Suprapubic skin (tissue), 4 donors: ENCODE measurements at regions not wholly inside any gene's neighbourhood (a gene's known extent, or its start where the extent isn't known, plus 50 kb on each side); places are given as distances from the start of the nearest gene placed in this dataset.

Experiments used
- DNase-seq, 2 donors: peaks; one replicate each; pipeline ENCODE4 v3.0.0-alpha.2; 2019; ENCODE audit warnings: low spot score in 2 of 2
- H3K27ac ChIP-seq: fragments of 200-600 bp; sonication (generic); one replicate; pipeline ENCODE4 v1.5.1; 2019
- H3K27me3 ChIP-seq: fragments of 200-600 bp; sonication (generic); one replicate; pipeline ENCODE4 v1.5.1; 2019
- H3K36me3 ChIP-seq: fragments of 200-600 bp; sonication (generic); one replicate; pipeline ENCODE4 v1.5.1; 2019
- H3K4me1 ChIP-seq: fragments of 200-600 bp; sonication (generic); one replicate; pipeline ENCODE4 v1.5.1; 2019
- H3K4me3 ChIP-seq: fragments of 200-600 bp; sonication (generic); one replicate; pipeline ENCODE4 v1.5.1; 2019; ENCODE audit warnings: mild to moderate bottlenecking
- H3K9me3 ChIP-seq: fragments of 200-600 bp; sonication (generic); one replicate; pipeline ENCODE4 v1.5.1; 2019
- CTCF ChIP-seq, 2 donors: fragments of 200-600 bp in 1 of 2; fragments of 450-650 bp in 1 of 2; sonication (generic) in 1 of 2; IDR thresholded peaks; one replicate each; pipeline ENCODE4 v1.5.1; 2016 to 2019; ENCODE audit warnings: antibody characterized with exemption in 2 of 2, mild to moderate bottlenecking in 1 of 2, moderate library complexity in 1 of 2
- EP300 ChIP-seq: sonication (generic); formaldehyde crosslinking; IDR thresholded peaks from one replicate; pipeline ENCODE4 v1.6.1; 2017; ENCODE audit warnings: antibody characterized with exemption
- POLR2A ChIP-seq, 2 donors: fragments of 450-650 bp; IDR thresholded peaks; one replicate each; pipeline ENCODE4 v1.6.1; 2017; ENCODE audit warnings: antibody characterized with exemption in 2 of 2, mild to moderate bottlenecking in 2 of 2, moderate library complexity in 2 of 2
- POLR2AphosphoS5 ChIP-seq, 3 donors: sonication (generic); formaldehyde crosslinking; IDR thresholded peaks; one replicate each; pipeline ENCODE4 v1.6.1; 2017; ENCODE audit warnings: antibody characterized with exemption in 3 of 3
- WGBS: methylation state at CpG from one replicate; pipeline ENCODE4 v1.1.5; 2018; 5-methylcytosine and 5-hydroxymethylcytosine counted together

DNA sequence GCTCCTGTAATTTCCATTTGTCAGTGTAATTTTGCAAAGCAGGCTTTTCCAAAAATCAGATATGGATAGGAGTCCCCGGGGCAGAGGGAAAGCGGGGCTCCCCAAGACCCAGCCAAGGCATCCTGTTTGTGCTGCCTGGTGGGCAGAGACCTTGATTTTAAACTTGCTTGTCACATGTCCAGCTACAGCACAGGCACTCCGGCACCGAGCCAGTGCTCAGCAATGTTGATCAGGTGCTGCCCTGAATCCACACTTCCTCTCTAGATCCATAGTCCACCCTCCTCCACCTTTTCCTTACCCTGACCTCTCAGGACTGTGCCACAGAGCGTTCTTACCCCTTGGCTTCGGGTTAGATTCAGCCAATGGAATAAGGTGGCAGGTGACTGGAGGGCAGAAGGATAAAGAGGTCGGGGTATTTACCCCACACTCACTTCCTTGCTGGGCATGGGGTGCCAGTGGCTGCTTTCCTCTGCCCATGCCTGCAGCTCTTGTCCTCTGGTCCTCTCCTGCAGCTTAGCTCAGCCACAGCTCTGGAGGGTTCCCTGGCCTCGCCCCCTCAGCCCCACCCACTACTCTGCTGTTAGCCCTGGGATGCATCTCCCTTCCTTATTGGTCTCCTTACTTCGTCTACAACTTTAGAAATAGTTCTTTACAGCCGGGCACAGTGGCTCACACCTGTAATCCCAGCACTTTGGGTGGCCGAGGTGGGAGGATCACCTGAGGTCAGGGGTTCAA is 80.1 kb downstream of the IRF2BPL start:
- Histone ChIP-seq H3K4me3 (no peak overlapping the region), H3K27me3 (no peaks in the 10 kb centered on the region), H3K27ac (peak overlapping the region; percentile 68), H3K36me3 (no peaks in the 10 kb centered on the region), H3K4me1 (peaks cover 47% of the 10 kb centered on the region), H3K9me3 (no peaks in the 10 kb centered on the region)
- no peak for DNase-seq
- TF ChIP-seq EP300: no peak
- no peak for TF ChIP-seq POLR2AphosphoS5 (IDR thresholded peaks at IDR 0.05)
- no peak for TF ChIP-seq CTCF (IDR thresholded peaks at IDR 0.05)
- TF ChIP-seq POLR2A (IDR thresholded peaks at IDR 0.05): no peak
- WGBS: 70% methylated on average over 10 of the region's 11 CpGs

DNA sequence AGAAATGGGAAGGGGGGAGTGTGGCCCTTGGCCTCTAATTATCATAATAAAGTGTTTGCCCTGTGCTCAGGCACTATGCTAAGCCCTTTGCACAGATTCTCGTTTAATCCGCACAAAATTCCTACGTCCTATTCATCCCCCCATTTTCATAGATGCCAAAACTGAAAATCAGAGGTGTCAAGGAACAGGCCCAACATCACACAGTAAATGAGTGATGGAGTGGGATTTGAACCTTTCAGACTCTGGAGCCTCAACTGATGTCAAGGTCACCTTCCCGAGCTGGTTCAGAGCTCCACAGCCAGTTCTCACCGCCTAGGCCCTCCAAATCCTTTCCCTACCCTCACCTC is 80.7 kb downstream of the IRF2BPL start:
- Histone ChIP-seq H3K4me1 (peaks cover 43% of the 10 kb centered on the region), H3K36me3 (no peaks in the 10 kb centered on the region), H3K27me3 (no peaks in the 10 kb centered on the region), H3K9me3 (no peaks in the 10 kb centered on the region), H3K4me3 (peak overlapping the region; percentile 4), H3K27ac (peak overlapping the region; percentile 68)
- WGBS: 42% methylated on average over 5 of the region's 5 CpGs
- TF ChIP-seq POLR2AphosphoS5 (IDR thresholded peaks at IDR 0.05) (no peak), CTCF (IDR thresholded peaks at IDR 0.05) (no peak), EP300 (no peak), POLR2A (IDR thresholded peaks at IDR 0.05) (no peak)
- DNase-seq: no peak

DNA sequence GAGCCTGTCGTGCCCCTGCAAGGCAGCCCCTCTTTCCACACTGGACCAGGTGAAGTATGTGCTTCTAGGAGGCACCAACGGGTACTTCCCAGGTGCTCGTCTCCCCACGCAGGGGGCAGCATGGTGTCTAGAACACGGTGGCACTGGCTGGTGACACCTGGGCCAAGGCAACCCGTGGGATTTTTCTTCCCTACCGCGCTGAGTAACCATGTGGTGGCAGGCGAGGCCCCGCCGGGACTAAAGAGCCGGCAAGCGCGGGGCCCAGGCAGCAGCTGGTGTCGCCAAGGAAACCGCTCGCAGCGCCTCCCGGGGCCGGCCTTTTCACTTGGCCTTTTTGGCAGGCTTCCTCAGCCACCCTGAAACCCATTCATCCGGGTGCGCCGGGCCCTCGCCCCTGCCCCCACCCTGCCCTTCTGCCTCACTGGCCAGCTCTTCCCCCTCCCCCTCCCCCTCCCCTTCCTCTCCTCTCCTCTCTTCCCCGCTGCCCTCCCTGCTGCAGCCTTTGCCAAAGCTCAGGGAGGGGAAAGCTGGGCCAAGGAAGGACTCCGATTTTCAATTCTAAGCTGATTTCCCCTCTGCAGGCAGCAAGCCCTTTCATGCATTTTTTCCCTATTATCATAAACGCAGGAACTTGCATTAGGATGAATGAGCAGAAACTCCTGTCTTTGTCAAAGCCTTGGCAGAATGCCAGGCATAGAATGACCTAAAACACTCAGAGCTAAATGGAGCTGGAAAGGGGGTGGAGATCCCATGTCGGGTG is 81.2 kb downstream of the IRF2BPL start:
- Histone ChIP-seq H3K27ac (peak overlapping the region; percentile 68), H3K4me3 (peak overlapping the region; percentile 4), H3K9me3 (no peaks in the 10 kb centered on the region), H3K4me1 (peaks cover 43% of the 10 kb centered on the region), H3K27me3 (no peaks in the 10 kb centered on the region), H3K36me3 (no peaks in the 10 kb centered on the region)
- whole genome bisulfite sequencing: 4% methylated on average over 27 of the region's 28 CpGs
- DNase-seq: peak; percentile 91 to 93
- TF ChIP-seq POLR2AphosphoS5 (IDR thresholded peaks at IDR 0.05) (peak in 1 of 3 donors; percentile 40), POLR2A (IDR thresholded peaks at IDR 0.05) (no peak), EP300 (no peak), CTCF (IDR thresholded peaks at IDR 0.05) (peak in 1 of 2 donors; percentile 47)

GRCh38 chr14:76946753-76947077 is 81.8 kb downstream of the IRF2BPL start:
- Histone ChIP-seq H3K27ac (peak overlapping the region; percentile 68), H3K4me1 (peaks cover 43% of the 10 kb centered on the region), H3K4me3 (no peak overlapping the region), H3K27me3 (no peaks in the 10 kb centered on the region), H3K36me3 (no peaks in the 10 kb centered on the region), H3K9me3 (no peaks in the 10 kb centered on the region)
- DNase-seq: no peak
- TF ChIP-seq CTCF (IDR thresholded peaks at IDR 0.05) (no peak), EP300 (no peak), POLR2A (IDR thresholded peaks at IDR 0.05) (no peak), POLR2AphosphoS5 (IDR thresholded peaks at IDR 0.05) (no peak)
- WGBS: 64% methylated on average over 6 of the region's 6 CpGs

- Histone ChIP-seq H3K36me3 (no peaks in the 10 kb centered on the region), H3K9me3 (no peaks in the 10 kb centered on the region), H3K4me3 (no peak overlapping the region), H3K4me1 (peaks cover 16% of the 10 kb centered on the region), H3K27ac (no peak overlapping the region), H3K27me3 (no peaks in the 10 kb centered on the region)
- 89% methylated on average over 4 of the region's 4 CpGs for WGBS
- TF ChIP-seq POLR2AphosphoS5 (IDR thresholded peaks at IDR 0.05): no peak
- no peak for TF ChIP-seq EP300
- TF ChIP-seq CTCF (IDR thresholded peaks at IDR 0.05): no peak
- TF ChIP-seq POLR2A (IDR thresholded peaks at IDR 0.05): no peak
- DNase-seq: no peak
These were observed 85.4 kb downstream of the IRF2BPL start for GRCh38 chr14:76943072-76943471.
